Activated CD4-positive, alpha-beta T cell treated with anti-CD3 and anti-CD28 coated beads, Interleukin-2, amount 10 ng/mL, durations not matched to agents 7 days and 5 days (primary cell): ENCODE measurements at regions not wholly inside any gene's neighbourhood (a gene's known extent, or its start where the extent isn't known, plus 50 kb on each side); places are given as distances from the start of the nearest gene placed in this dataset.

Experiments used
- CTCF ChIA-PET: fragments of 350-600 bp; sonication (Branson Sonifier 250); formaldehyde crosslinking; loops from one replicate; lab custom pipeline; 2021; ENCODE audit warnings: antibody characterized with exemption; lab: Charles Lee
- POLR2A ChIA-PET: fragments of 350-600 bp; sonication (Branson Sonifier 250); formaldehyde crosslinking; loops from one replicate; lab custom pipeline; 2021; ENCODE audit warnings: antibody characterized with exemption; lab: Charles Lee
- DNase-seq: peaks from one replicate; pipeline ENCODE4 v3.0.0-alpha.2; 2020
- H3K27ac Mint-ChIP-seq: one replicate; pipeline ENCODE4 v1.8.0; 2021; ENCODE audit warnings: mild to moderate bottlenecking, moderate library complexity, mixed read lengths
- H3K27me3 Mint-ChIP-seq: one replicate; pipeline ENCODE4 v1.8.0; 2021; ENCODE audit warnings: mixed read lengths
- H3K36me3 Mint-ChIP-seq: one replicate; pipeline ENCODE4 v1.8.0; 2021; ENCODE audit warnings: low read depth, mixed read lengths
- H3K4me1 Mint-ChIP-seq: one replicate; pipeline ENCODE4 v1.8.0; 2021; ENCODE audit warnings: mixed read lengths
- H3K4me3 Mint-ChIP-seq: one replicate; pipeline ENCODE4 v1.8.0; 2021; ENCODE audit warnings: mild to moderate bottlenecking, moderate library complexity, mixed read lengths
- H3K9me3 Mint-ChIP-seq: one replicate; pipeline ENCODE4 v1.8.0; 2021; ENCODE audit warnings: mixed read lengths

- H3K4me1 Mint-ChIP-seq, result no peaks in the 10 kb centered on the region
- DNase-seq, result no peak
- H3K27me3 Mint-ChIP-seq, result no peaks in the 10 kb centered on the region
- H3K9me3 Mint-ChIP-seq, result peaks cover 29% of the 10 kb centered on the region
- H3K27ac Mint-ChIP-seq, result no peak overlapping the region
- ChIA-PET POLR2A (no interaction called here), CTCF (interaction anchor here (0.7 kb wide), 1 partner anchor 16 kb away, joined by 3 read pairs; no protein-coding TSS in a partner anchor)
- H3K4me3 Mint-ChIP-seq, result no peak overlapping the region
- no peaks in the 10 kb centered on the region for H3K36me3 Mint-ChIP-seq
These were observed 920.1 kb upstream of the AUTS2 start for GRCh38 chr7:68678196-68678595.

- POLR2A ChIA-PET, result no interaction called here
- H3K9me3 Mint-ChIP-seq, result peaks cover 23% of the 10 kb centered on the region
These were observed 918.6 kb upstream of the AUTS2 start for GRCh38 chr7:68679459-68680234.

GRCh38 chr7:68680235-68680872 is 917.9 kb upstream of the AUTS2 start:
- peaks cover 29% of the 10 kb centered on the region for H3K9me3 Mint-ChIP-seq
- DNase-seq, result no peak
- no peak overlapping the region for H3K27ac Mint-ChIP-seq
- CTCF ChIA-PET, result no interaction called here
- no peak overlapping the region for H3K4me3 Mint-ChIP-seq
- POLR2A ChIA-PET, result no interaction called here
- no peaks in the 10 kb centered on the region for H3K4me1 Mint-ChIP-seq
- H3K27me3 Mint-ChIP-seq, result no peaks in the 10 kb centered on the region
- H3K36me3 Mint-ChIP-seq, result no peaks in the 10 kb centered on the region

More at GRCh38 chr7:68679459-68680234, 918.6 kb upstream of the AUTS2 start:
- CTCF ChIA-PET, result no interaction called here
- no peak for DNase-seq
- no peaks in the 10 kb centered on the region for H3K4me1 Mint-ChIP-seq
- no peak overlapping the region for H3K4me3 Mint-ChIP-seq
- no peak overlapping the region for H3K27ac Mint-ChIP-seq
- no peaks in the 10 kb centered on the region for H3K36me3 Mint-ChIP-seq
- H3K27me3 Mint-ChIP-seq, result no peaks in the 10 kb centered on the region

GRCh38 chr7:68682910-68683309 is 915.4 kb upstream of the AUTS2 start:
- DNase-seq, result no peak
- Mint-ChIP-seq H3K4me1 (no peaks in the 10 kb centered on the region), H3K27ac (no peak overlapping the region), H3K4me3 (no peak overlapping the region), H3K36me3 (no peaks in the 10 kb centered on the region), H3K27me3 (no peaks in the 10 kb centered on the region), H3K9me3 (peaks cover 21% of the 10 kb centered on the region)
- POLR2A ChIA-PET, result no interaction called here
- CTCF ChIA-PET, result no interaction called here

- no peak for DNase-seq
- Mint-ChIP-seq H3K27ac (no peak overlapping the region), H3K36me3 (no peaks in the 10 kb centered on the region), H3K27me3 (no peaks in the 10 kb centered on the region), H3K4me3 (no peak overlapping the region), H3K9me3 (peaks cover 26% of the 10 kb centered on the region), H3K4me1 (no peaks in the 10 kb centered on the region)
- CTCF ChIA-PET, result no interaction called here
- POLR2A ChIA-PET, result interaction anchor here (0.6 kb wide), 1 partner anchor 13 kb away, joined by 3 read pairs; no protein-coding TSS in a partner anchor
These were observed 913.9 kb upstream of the AUTS2 start for GRCh38 chr7:68684246-68684839.

- no peaks in the 10 kb centered on the region for H3K4me1 Mint-ChIP-seq
- no peaks in the 10 kb centered on the region for H3K27me3 Mint-ChIP-seq
- ChIA-PET POLR2A (no interaction called here), CTCF (no interaction called here)
- H3K4me3 Mint-ChIP-seq, result no peak overlapping the region
- DNase-seq, result no peak
- peaks cover 28% of the 10 kb centered on the region for H3K9me3 Mint-ChIP-seq
- H3K36me3 Mint-ChIP-seq, result no peaks in the 10 kb centered on the region
- H3K27ac Mint-ChIP-seq, result no peak overlapping the region
These were observed 913.3 kb upstream of the AUTS2 start for GRCh38 chr7:68684996-68685395.

- Mint-ChIP-seq H3K27ac (no peak overlapping the region), H3K4me3 (no peak overlapping the region), H3K36me3 (no peaks in the 10 kb centered on the region), H3K9me3 (peaks cover 20% of the 10 kb centered on the region), H3K4me1 (no peaks in the 10 kb centered on the region), H3K27me3 (no peaks in the 10 kb centered on the region)
- no peak for DNase-seq
- ChIA-PET POLR2A (no interaction called here), CTCF (no interaction called here)
These were observed 909.7 kb upstream of the AUTS2 start for GRCh38 chr7:68688416-68689086.

- CTCF ChIA-PET, result no interaction called here
- Mint-ChIP-seq H3K36me3 (no peaks in the 10 kb centered on the region), H3K9me3 (peaks cover 20% of the 10 kb centered on the region), H3K4me3 (no peak overlapping the region), H3K4me1 (no peaks in the 10 kb centered on the region), H3K27me3 (no peaks in the 10 kb centered on the region), H3K27ac (no peak overlapping the region)
- no peak for DNase-seq
- POLR2A ChIA-PET, result no interaction called here
These were observed 909.2 kb upstream of the AUTS2 start for GRCh38 chr7:68689087-68689433.

GRCh38 chr7:68691261-68692216 is 906.7 kb upstream of the AUTS2 start:
- no peaks in the 10 kb centered on the region for H3K4me1 Mint-ChIP-seq
- POLR2A ChIA-PET, result no interaction called here
- H3K36me3 Mint-ChIP-seq, result no peaks in the 10 kb centered on the region
- CTCF ChIA-PET, result no interaction called here
- H3K27ac Mint-ChIP-seq, result no peak overlapping the region
- H3K27me3 Mint-ChIP-seq, result no peaks in the 10 kb centered on the region
- DNase-seq, result no peak
- peaks cover 16% of the 10 kb centered on the region for H3K9me3 Mint-ChIP-seq
- H3K4me3 Mint-ChIP-seq, result no peak overlapping the region

GRCh38 chr7:68692511-68692910 is 905.8 kb upstream of the AUTS2 start:
- H3K4me1 Mint-ChIP-seq, result no peaks in the 10 kb centered on the region
- no peaks in the 10 kb centered on the region for H3K36me3 Mint-ChIP-seq
- peaks cover 21% of the 10 kb centered on the region for H3K9me3 Mint-ChIP-seq
- no peak for DNase-seq
- no peak overlapping the region for H3K4me3 Mint-ChIP-seq
- CTCF ChIA-PET, result no interaction called here
- POLR2A ChIA-PET, result no interaction called here
- H3K27ac Mint-ChIP-seq, result no peak overlapping the region
- H3K27me3 Mint-ChIP-seq, result no peaks in the 10 kb centered on the region

- Mint-ChIP-seq H3K36me3 (no peaks in the 10 kb centered on the region), H3K9me3 (peaks cover 17% of the 10 kb centered on the region), H3K27ac (no peak overlapping the region), H3K4me1 (no peaks in the 10 kb centered on the region), H3K27me3 (no peaks in the 10 kb centered on the region), H3K4me3 (no peak overlapping the region)
- CTCF ChIA-PET, result interaction anchor here (1.2 kb wide), 1 partner anchor 17 kb away, joined by 3 read pairs; no protein-coding TSS in a partner anchor
- POLR2A ChIA-PET, result no interaction called here
- no peak for DNase-seq
These were observed 903.6 kb upstream of the AUTS2 start for GRCh38 chr7:68694656-68695055.

GRCh38 chr7:68697796-68698280 is 900.4 kb upstream of the AUTS2 start:
- no peak overlapping the region for H3K27ac Mint-ChIP-seq
- no peak overlapping the region for H3K4me3 Mint-ChIP-seq
- no peaks in the 10 kb centered on the region for H3K36me3 Mint-ChIP-seq
- peaks cover 19% of the 10 kb centered on the region for H3K9me3 Mint-ChIP-seq
- DNase-seq, result no peak
- no peaks in the 10 kb centered on the region for H3K27me3 Mint-ChIP-seq
- CTCF ChIA-PET, result no interaction called here
- H3K4me1 Mint-ChIP-seq, result no peaks in the 10 kb centered on the region
- POLR2A ChIA-PET, result no interaction called here
